Activated CD8-positive, alpha-beta memory T cell treated with anti-CD3 and anti-CD28 coated beads, Interleukin-2, amount 10 ng/mL, durations not matched to agents 7 days and 5 days (primary cell): ENCODE measurements at regions not wholly inside any gene's neighbourhood (a gene's known extent, or its start where the extent isn't known, plus 50 kb on each side); places are given as distances from the start of the nearest gene placed in this dataset.

Experiments used
- ATAC-seq: fragments of 150-1000 bp; cut with Tn5 transposase; one replicate; pipeline ENCODE4 v1.10.0; 2021; ENCODE audit warnings: moderate library complexity
- CTCF ChIA-PET: fragments of 350-600 bp; sonication (Branson Sonifier 250); formaldehyde crosslinking; loops from one replicate; lab custom pipeline; 2021; ENCODE audit warnings: antibody characterized with exemption; lab: Charles Lee
- DNase-seq: peaks from one replicate; pipeline ENCODE4 v3.0.0-alpha.2; 2020
- H3K27ac Mint-ChIP-seq: one replicate; pipeline ENCODE4 v1.8.0; 2021; ENCODE audit warnings: mild to moderate bottlenecking, mixed read lengths
- H3K27me3 Mint-ChIP-seq: one replicate; pipeline ENCODE4 v1.8.0; 2021; ENCODE audit warnings: mixed read lengths
- H3K36me3 Mint-ChIP-seq: one replicate; pipeline ENCODE4 v1.8.0; 2021; ENCODE audit warnings: mild to moderate bottlenecking, mixed read lengths
- H3K4me1 Mint-ChIP-seq: one replicate; pipeline ENCODE4 v1.8.0; 2021; ENCODE audit warnings: mixed read lengths
- H3K4me3 Mint-ChIP-seq: one replicate; pipeline ENCODE4 v1.8.0; 2021; ENCODE audit warnings: mild to moderate bottlenecking, moderate library complexity, mixed read lengths
- H3K9me3 Mint-ChIP-seq: one replicate; pipeline ENCODE4 v1.8.0; 2022; ENCODE audit warnings: low read depth, mixed read lengths

GRCh38 chr11:22989371-22989770 lies 129.1 kb upstream of the CCDC179 start:
- H3K36me3 Mint-ChIP-seq = no peaks in the 10 kb centered on the region
- DNase-seq (no peak), ATAC-seq (no peak)
- H3K27ac Mint-ChIP-seq = no peak overlapping the region
- no peaks in the 10 kb centered on the region for H3K27me3 Mint-ChIP-seq
- H3K4me1 Mint-ChIP-seq = no peaks in the 10 kb centered on the region
- H3K9me3 Mint-ChIP-seq = no peaks in the 10 kb centered on the region
- H3K4me3 Mint-ChIP-seq = no peak overlapping the region
- CTCF ChIA-PET = no interaction called here

- DNase-seq = no peak
- no peak for ATAC-seq
- H3K9me3 Mint-ChIP-seq = no peaks in the 10 kb centered on the region
- H3K27me3 Mint-ChIP-seq = no peaks in the 10 kb centered on the region
- no peak overlapping the region for H3K27ac Mint-ChIP-seq
- H3K36me3 Mint-ChIP-seq = no peaks in the 10 kb centered on the region
- H3K4me1 Mint-ChIP-seq = no peaks in the 10 kb centered on the region
- no peak overlapping the region for H3K4me3 Mint-ChIP-seq
- CTCF ChIA-PET = no interaction called here
Measured at GRCh38 chr11:22991196-22991595, 130.9 kb upstream of the CCDC179 start.

- peaks cover 9% of the 10 kb centered on the region for H3K9me3 Mint-ChIP-seq
- CTCF ChIA-PET = interaction anchor here (1.4 kb wide), 1 partner anchor 13 kb away, joined by 3 read pairs; no protein-coding TSS in a partner anchor
- H3K36me3 Mint-ChIP-seq = peaks cover 2% of the 10 kb centered on the region
- H3K4me1 Mint-ChIP-seq = no peaks in the 10 kb centered on the region
- no peak for ATAC-seq
- DNase-seq = no peak
- H3K27ac Mint-ChIP-seq = no peak overlapping the region
- no peaks in the 10 kb centered on the region for H3K27me3 Mint-ChIP-seq
- H3K4me3 Mint-ChIP-seq = no peak overlapping the region
Measured at GRCh38 chr11:23006730-23007129, 146.5 kb upstream of the CCDC179 start.

- no peak overlapping the region for H3K4me3 Mint-ChIP-seq
- CTCF ChIA-PET = no interaction called here
- no peaks in the 10 kb centered on the region for H3K4me1 Mint-ChIP-seq
Measured at GRCh38 chr11:23010790-23011335, 150.6 kb upstream of the CCDC179 start.

GRCh38 chr11:23012930-23013329 lies 152.7 kb upstream of the CCDC179 start:
- H3K9me3 Mint-ChIP-seq = peaks cover 2% of the 10 kb centered on the region
- no peak overlapping the region for H3K27ac Mint-ChIP-seq
- CTCF ChIA-PET = no interaction called here
- DNase-seq = no peak
- ATAC-seq = no peak
- H3K27me3 Mint-ChIP-seq = no peaks in the 10 kb centered on the region
- no peak overlapping the region for H3K4me3 Mint-ChIP-seq
- no peaks in the 10 kb centered on the region for H3K4me1 Mint-ChIP-seq
- no peaks in the 10 kb centered on the region for H3K36me3 Mint-ChIP-seq

More at GRCh38 chr11:23010790-23011335, 150.6 kb upstream of the CCDC179 start:
- Mint-ChIP-seq H3K36me3 (no peaks in the 10 kb centered on the region), H3K27me3 (no peaks in the 10 kb centered on the region), H3K9me3 (peaks cover 2% of the 10 kb centered on the region), H3K27ac (no peak overlapping the region)
- DNase-seq = no peak
- no peak for ATAC-seq

GRCh38 chr11:23013509-23013908 lies 153.2 kb upstream of the CCDC179 start:
- CTCF ChIA-PET = no interaction called here
- Mint-ChIP-seq H3K27ac (no peak overlapping the region), H3K27me3 (no peaks in the 10 kb centered on the region), H3K4me1 (no peaks in the 10 kb centered on the region), H3K36me3 (no peaks in the 10 kb centered on the region), H3K9me3 (peaks cover 2% of the 10 kb centered on the region), H3K4me3 (no peak overlapping the region)
- ATAC-seq (no peak), DNase-seq (no peak)

GRCh38 chr11:23021287-23021863 lies 161.1 kb upstream of the CCDC179 start:
- CTCF ChIA-PET = no interaction called here
- Mint-ChIP-seq H3K36me3 (no peaks in the 10 kb centered on the region), H3K27ac (no peak overlapping the region), H3K27me3 (no peaks in the 10 kb centered on the region), H3K4me3 (no peak overlapping the region), H3K4me1 (no peaks in the 10 kb centered on the region), H3K9me3 (no peaks in the 10 kb centered on the region)
- ATAC-seq (no peak), DNase-seq (no peak)

GRCh38 chr11:23022854-23023253 lies 162.6 kb upstream of the CCDC179 start:
- ATAC-seq (no peak), DNase-seq (no peak)
- no peaks in the 10 kb centered on the region for H3K9me3 Mint-ChIP-seq
- CTCF ChIA-PET = no interaction called here
- H3K27ac Mint-ChIP-seq = no peak overlapping the region
- no peak overlapping the region for H3K4me3 Mint-ChIP-seq
- no peaks in the 10 kb centered on the region for H3K36me3 Mint-ChIP-seq
- no peaks in the 10 kb centered on the region for H3K4me1 Mint-ChIP-seq
- H3K27me3 Mint-ChIP-seq = no peaks in the 10 kb centered on the region

- CTCF ChIA-PET = no interaction called here
Measured at GRCh38 chr11:23023319-23023718, 163.0 kb upstream of the CCDC179 start.

GRCh38 chr11:23041001-23041503 lies 180.8 kb upstream of the CCDC179 start:
- DNase-seq = no peak
- H3K4me1 Mint-ChIP-seq = no peaks in the 10 kb centered on the region
- ATAC-seq = no peak
- H3K27me3 Mint-ChIP-seq = no peaks in the 10 kb centered on the region
- no peak overlapping the region for H3K4me3 Mint-ChIP-seq
- peaks cover 2% of the 10 kb centered on the region for H3K9me3 Mint-ChIP-seq
- H3K27ac Mint-ChIP-seq = no peak overlapping the region
- H3K36me3 Mint-ChIP-seq = no peaks in the 10 kb centered on the region
- CTCF ChIA-PET = no interaction called here

More at GRCh38 chr11:23023319-23023718, 163.0 kb upstream of the CCDC179 start:
- Mint-ChIP-seq H3K27ac (no peak overlapping the region), H3K4me3 (no peak overlapping the region), H3K4me1 (no peaks in the 10 kb centered on the region), H3K9me3 (no peaks in the 10 kb centered on the region), H3K36me3 (no peaks in the 10 kb centered on the region), H3K27me3 (no peaks in the 10 kb centered on the region)
- ATAC-seq (no peak), DNase-seq (no peak)

GRCh38 chr11:23058656-23059055 lies 198.4 kb upstream of the CCDC179 start:
- no peak overlapping the region for H3K4me3 Mint-ChIP-seq
- no peaks in the 10 kb centered on the region for H3K27me3 Mint-ChIP-seq
- no peaks in the 10 kb centered on the region for H3K4me1 Mint-ChIP-seq
- no peaks in the 10 kb centered on the region for H3K9me3 Mint-ChIP-seq
- no peaks in the 10 kb centered on the region for H3K36me3 Mint-ChIP-seq
- no peak for ATAC-seq
- CTCF ChIA-PET = no interaction called here
- no peak for DNase-seq
- H3K27ac Mint-ChIP-seq = no peak overlapping the region

GRCh38 chr11:23063276-23063675 lies 203.0 kb upstream of the CCDC179 start:
- Mint-ChIP-seq H3K36me3 (no peaks in the 10 kb centered on the region), H3K27ac (no peak overlapping the region), H3K9me3 (no peaks in the 10 kb centered on the region), H3K4me1 (no peaks in the 10 kb centered on the region), H3K27me3 (no peaks in the 10 kb centered on the region), H3K4me3 (no peak overlapping the region)
- no peak for DNase-seq
- ATAC-seq = no peak
- CTCF ChIA-PET = no interaction called here

- Mint-ChIP-seq H3K4me3 (no peak overlapping the region), H3K27me3 (no peaks in the 10 kb centered on the region), H3K36me3 (no peaks in the 10 kb centered on the region), H3K4me1 (no peaks in the 10 kb centered on the region), H3K9me3 (peaks cover 3% of the 10 kb centered on the region), H3K27ac (no peak overlapping the region)
- CTCF ChIA-PET = no interaction called here
- no peak for ATAC-seq
- no peak for DNase-seq
Measured at GRCh38 chr11:23078289-23078971, 218.2 kb upstream of the CCDC179 start.

GRCh38 chr11:23079382-23079813 lies 219.1 kb upstream of the CCDC179 start:
- H3K9me3 Mint-ChIP-seq = no peaks in the 10 kb centered on the region
- ATAC-seq (no peak), DNase-seq (no peak)
- H3K27me3 Mint-ChIP-seq = no peaks in the 10 kb centered on the region
- no peak overlapping the region for H3K4me3 Mint-ChIP-seq
- CTCF ChIA-PET = no interaction called here
- no peaks in the 10 kb centered on the region for H3K36me3 Mint-ChIP-seq
- H3K27ac Mint-ChIP-seq = no peak overlapping the region
- H3K4me1 Mint-ChIP-seq = no peaks in the 10 kb centered on the region
